ENCODE measurements at regions not wholly inside any gene's neighbourhood (a gene's known extent, or its start where the extent isn't known, plus 50 kb on each side); places are given as distances from the start of the nearest gene placed in this dataset.

GRCh38 chr1:191589536-191589935, 568.7 kb upstream of the RGS18 start:
- intact Hi-C loops (cut with micrococcal nuclease): no loop called here
- H3K4me3 Mint-ChIP-seq: no peak overlapping the region
- H3K36me3 Mint-ChIP-seq: peaks cover 15% of the 10 kb centered on the region
- H3K4me1 Mint-ChIP-seq: no peaks in the 10 kb centered on the region
- DNase-seq: no peak
- H3K9me3 Mint-ChIP-seq: peaks cover 12 to 23% of the 10 kb centered on the region in 2 donors
- TF ChIP-seq CTCF (IDR thresholded peaks at IDR 0.05): no peak
- Histone ChIP-seq H3K27me3 (ENCODE audit: control insufficient read depth, insufficient read depth, low read length) (no peaks in the 10 kb centered on the region), H3K4me1 (ENCODE audit: control insufficient read depth, insufficient read depth, low read length) (no peaks in the 10 kb centered on the region), H3K27ac (ENCODE audit: low read length) (no peak overlapping the region), H3K9me3 (ENCODE audit: control insufficient read depth, insufficient read depth, low read length) (peaks cover 3% of the 10 kb centered on the region), H3K36me3 (ENCODE audit: control insufficient read depth, insufficient read depth, low read length) (no peaks in the 10 kb centered on the region), H3K4me3 (ENCODE audit: low read length) (no peak overlapping the region)
- no peak for ATAC-seq
- WGBS (ENCODE audit: insufficient coverage): 92% methylated on average over 4 of the region's 4 CpGs
- H3K27ac Mint-ChIP-seq: no peak overlapping the region
- no peaks in the 10 kb centered on the region for H3K27me3 Mint-ChIP-seq (ENCODE audit: low read depth in 2 of 2)

- H3K9me3 ChIP-seq (ENCODE audit: control insufficient read depth, insufficient read depth, low read length): peaks cover 3% of the 10 kb centered on the region
- ATAC-seq (no peak), DNase-seq (no peak)
- no peaks in the 10 kb centered on the region for H3K27me3 Mint-ChIP-seq (ENCODE audit: low read depth in 2 of 2)
- H3K4me1 Mint-ChIP-seq: no peaks in the 10 kb centered on the region
- H3K36me3 ChIP-seq (ENCODE audit: control insufficient read depth, insufficient read depth, low read length): no peaks in the 10 kb centered on the region
- no peaks in the 10 kb centered on the region for H3K4me1 ChIP-seq (ENCODE audit: control insufficient read depth, insufficient read depth, low read length)
- no peak overlapping the region for H3K4me3 ChIP-seq (ENCODE audit: low read length)
- H3K4me3 Mint-ChIP-seq: no peak overlapping the region
- no peak overlapping the region for H3K27ac ChIP-seq (ENCODE audit: low read length)
- intact Hi-C loops (cut with micrococcal nuclease): no loop called here
- no peak overlapping the region for H3K27ac Mint-ChIP-seq
- WGBS (ENCODE audit: insufficient coverage): 100% methylated on average over 1 of the region's 3 CpGs
- H3K27me3 ChIP-seq (ENCODE audit: control insufficient read depth, insufficient read depth, low read length): no peaks in the 10 kb centered on the region
- TF ChIP-seq CTCF (IDR thresholded peaks at IDR 0.05): no peak
- H3K36me3 Mint-ChIP-seq: peaks cover 6% of the 10 kb centered on the region
- H3K9me3 Mint-ChIP-seq: peaks cover 6 to 18% of the 10 kb centered on the region in 2 donors
Observed at GRCh38 chr1:191590578-191590977, 567.7 kb upstream of the RGS18 start.

GRCh38 chr1:191592039-191592438, 566.2 kb upstream of the RGS18 start:
- Mint-ChIP-seq H3K36me3 (no peaks in the 10 kb centered on the region), H3K4me1 (no peaks in the 10 kb centered on the region), H3K9me3 (peaks cover 6 to 12% of the 10 kb centered on the region in 2 donors), H3K27ac (no peak overlapping the region), H3K27me3 (ENCODE audit: low read depth in 2 of 2) (no peaks in the 10 kb centered on the region), H3K4me3 (no peak overlapping the region)
- no peaks in the 10 kb centered on the region for H3K36me3 ChIP-seq (ENCODE audit: control insufficient read depth, insufficient read depth, low read length)
- H3K4me1 ChIP-seq (ENCODE audit: control insufficient read depth, insufficient read depth, low read length): no peaks in the 10 kb centered on the region
- ATAC-seq (no peak), DNase-seq (no peak)
- peaks cover 7% of the 10 kb centered on the region for H3K9me3 ChIP-seq (ENCODE audit: control insufficient read depth, insufficient read depth, low read length)
- WGBS (ENCODE audit: insufficient coverage): 94% methylated on average over 1 of the region's 1 CpG
- no peaks in the 10 kb centered on the region for H3K27me3 ChIP-seq (ENCODE audit: control insufficient read depth, insufficient read depth, low read length)
- no peak overlapping the region for H3K27ac ChIP-seq (ENCODE audit: low read length)
- no peak overlapping the region for H3K4me3 ChIP-seq (ENCODE audit: low read length)
- no peak for TF ChIP-seq CTCF (IDR thresholded peaks at IDR 0.05)
- intact Hi-C loops (cut with micrococcal nuclease): no loop called here

- no peaks in the 10 kb centered on the region for H3K27me3 Mint-ChIP-seq (ENCODE audit: low read depth in 2 of 2)
- H3K36me3 Mint-ChIP-seq: no peaks in the 10 kb centered on the region
- H3K9me3 ChIP-seq (ENCODE audit: control insufficient read depth, insufficient read depth, low read length): peaks cover 7% of the 10 kb centered on the region
- H3K4me1 Mint-ChIP-seq: no peaks in the 10 kb centered on the region
- ATAC-seq (no peak), DNase-seq (no peak)
- H3K4me3 Mint-ChIP-seq: no peak overlapping the region
- H3K9me3 Mint-ChIP-seq: peaks cover 6 to 12% of the 10 kb centered on the region in 2 donors
- no peaks in the 10 kb centered on the region for H3K36me3 ChIP-seq (ENCODE audit: control insufficient read depth, insufficient read depth, low read length)
- no peak for TF ChIP-seq CTCF (IDR thresholded peaks at IDR 0.05)
- no peaks in the 10 kb centered on the region for H3K27me3 ChIP-seq (ENCODE audit: control insufficient read depth, insufficient read depth, low read length)
- WGBS (ENCODE audit: insufficient coverage): 84% methylated on average over 2 of the region's 2 CpGs
- no peak overlapping the region for H3K27ac Mint-ChIP-seq
- no peak overlapping the region for H3K27ac ChIP-seq (ENCODE audit: low read length)
- H3K4me3 ChIP-seq (ENCODE audit: low read length): no peak overlapping the region
- intact Hi-C loops (cut with micrococcal nuclease): no loop called here
- H3K4me1 ChIP-seq (ENCODE audit: control insufficient read depth, insufficient read depth, low read length): no peaks in the 10 kb centered on the region
Observed at GRCh38 chr1:191592907-191593306, 565.4 kb upstream of the RGS18 start.

Measured in natural killer cell (primary cell).